Astrocyte (in vitro differentiated cells and primary cell): ENCODE measurements at regions not wholly inside any gene's neighbourhood (a gene's known extent, or its start where the extent isn't known, plus 50 kb on each side); places are given as distances from the start of the nearest gene placed in this dataset.

Experiments used
- DNase-seq: peaks from one replicate; pipeline ENCODE4 v3.0.0-alpha.2; 2010; ENCODE audit warnings: low read depth
- FAIRE-seq: peaks from 2 replicates; lab custom pipeline; 2011; peaks lifted over from hg19 to GRCh38; lab: Jason Lieb, UNC
- H2AFZ ChIP-seq: 2 replicates; pipeline ENCODE4 v1.6.0; 2012; ENCODE audit warnings: low read depth, low read length, inconsistent platforms
- H3K27ac ChIP-seq: 2 replicates; pipeline ENCODE4 v1.5.1; 2011; ENCODE audit warnings: low read depth, low read length, inconsistent platforms
- H3K27me3 ChIP-seq: 2 replicates; pipeline ENCODE4 v1.6.0; 2011; ENCODE audit warnings: low read length, inconsistent platforms; ENCODE audit not compliant: insufficient read depth
- H3K36me3 ChIP-seq: 2 replicates; pipeline ENCODE4 v1.5.1; 2011; ENCODE audit warnings: low read length, inconsistent platforms; ENCODE audit not compliant: insufficient read depth
- H3K4me1 ChIP-seq: 2 replicates; pipeline ENCODE4 v1.5.1; 2011; ENCODE audit warnings: low read length, inconsistent platforms; ENCODE audit not compliant: insufficient read depth
- H3K4me2 ChIP-seq: 2 replicates; pipeline ENCODE4 v1.6.0; 2012; ENCODE audit warnings: low read length, inconsistent platforms
- H3K4me3 ChIP-seq: 2 replicates; pipeline ENCODE4 v1.5.1; 2011; ENCODE audit warnings: low read depth, mild to moderate bottlenecking, low read length, inconsistent platforms; ENCODE audit not compliant: insufficient read depth
- H3K79me2 ChIP-seq: 2 replicates; pipeline ENCODE4 v1.6.0; 2012; ENCODE audit warnings: mild to moderate bottlenecking, low read length, inconsistent platforms; ENCODE audit not compliant: insufficient read depth
- H3K9ac ChIP-seq: 2 replicates; pipeline ENCODE4 v1.6.0; 2012; ENCODE audit warnings: mild to moderate bottlenecking, low read length, inconsistent platforms
- H3K9me3 ChIP-seq: 2 replicates; pipeline ENCODE4 v1.5.1; 2012; ENCODE audit warnings: low read depth, mild to moderate bottlenecking, low read length, inconsistent platforms; ENCODE audit not compliant: insufficient read depth
- H4K20me1 ChIP-seq: 2 replicates; pipeline ENCODE4 v1.6.0; 2012; ENCODE audit warnings: low read length, inconsistent platforms; ENCODE audit not compliant: insufficient read depth
- H3K27ac Mint-ChIP-seq: one replicate; pipeline ENCODE4 v1.8.0; 2021; ENCODE audit warnings: mild to moderate bottlenecking, mixed read lengths; ENCODE audit not compliant: unreplicated experiment
- H3K27me3 Mint-ChIP-seq: one replicate; pipeline ENCODE4 v1.8.0; 2021; ENCODE audit warnings: low read depth, mixed read lengths; ENCODE audit not compliant: unreplicated experiment
- H3K36me3 Mint-ChIP-seq: one replicate; pipeline ENCODE4 v1.8.0; 2021; ENCODE audit warnings: low read depth, mixed read lengths; ENCODE audit not compliant: unreplicated experiment
- H3K4me1 Mint-ChIP-seq: one replicate; pipeline ENCODE4 v1.8.0; 2021; ENCODE audit warnings: low read depth, mixed read lengths; ENCODE audit not compliant: unreplicated experiment
- H3K4me3 Mint-ChIP-seq: one replicate; pipeline ENCODE4 v1.8.0; 2021; ENCODE audit warnings: mild to moderate bottlenecking, moderate library complexity, mixed read lengths; ENCODE audit not compliant: unreplicated experiment
- H3K9me3 Mint-ChIP-seq: one replicate; pipeline ENCODE4 v1.8.0; 2021; ENCODE audit warnings: mild to moderate bottlenecking, mixed read lengths; ENCODE audit not compliant: unreplicated experiment
- CTCF ChIP-seq: IDR thresholded peaks from 2 replicates; pipeline ENCODE4 v1.5.1; 2011; ENCODE audit warnings: low read depth, mild to moderate bottlenecking, inconsistent platforms, low read length, moderate library complexity; ENCODE audit not compliant: insufficient read depth
- EZH2 ChIP-seq: IDR thresholded peaks from 2 replicates; pipeline ENCODE4 v1.6.1; 2012; ENCODE audit warnings: mild to moderate bottlenecking, low read length, inconsistent platforms; ENCODE audit not compliant: insufficient read depth

GRCh38 chr18:59954241-59954640 lies 54.4 kb downstream of the PMAIP1 start:
- DNase-seq (no peak), FAIRE-seq (no peak)
- Mint-ChIP-seq H3K9me3 (no peaks in the 10 kb centered on the region), H3K4me1 (peaks cover 20% of the 10 kb centered on the region), H3K27me3 (no peaks in the 10 kb centered on the region), H3K27ac (peak overlapping the region; percentile 47), H3K36me3 (no peaks in the 10 kb centered on the region), H3K4me3 (no peak overlapping the region)
- H3K4me2 ChIP-seq = peak overlapping the region; percentile 55
- H3K4me1 ChIP-seq = peaks cover 28% of the 10 kb centered on the region
- H4K20me1 ChIP-seq = no peaks in the 10 kb centered on the region
- no peaks in the 10 kb centered on the region for H3K27me3 ChIP-seq
- H3K79me2 ChIP-seq = no peaks in the 10 kb centered on the region
- TF ChIP-seq CTCF (no peak), EZH2 (no peak)
- H3K9ac ChIP-seq = peak overlapping the region; percentile 9
- H3K4me3 ChIP-seq = no peak overlapping the region
- H3K9me3 ChIP-seq = no peaks in the 10 kb centered on the region
- H3K27ac ChIP-seq = peak overlapping the region; percentile 59
- H3K36me3 ChIP-seq = no peaks in the 10 kb centered on the region
- no peak overlapping the region for H2AFZ ChIP-seq
